ENCODE measurements at regions not wholly inside any gene's neighbourhood (a gene's known extent, or its start where the extent isn't known, plus 50 kb on each side); places are given as distances from the start of the nearest gene placed in this dataset.

GRCh38 chr1:83016354-83016849 lies 982.5 kb downstream of the TTLL7 start:
- DNase-seq: no peak

GRCh38 chr1:83015163-83015562 lies 983.8 kb downstream of the TTLL7 start:
- no peak for DNase-seq

- no peak for DNase-seq
Observed at GRCh38 chr1:83012950-83013349, 986.0 kb downstream of the TTLL7 start.

- no peak for DNase-seq
Observed at GRCh38 chr1:83011265-83011664, 987.7 kb downstream of the TTLL7 start.

- no peak for DNase-seq
Observed at GRCh38 chr1:83006271-83006670, 992.7 kb downstream of the TTLL7 start.

GRCh38 chr1:83000286-83000685 lies 998.6 kb downstream of the TTLL7 start:
- DNase-seq: no peak

- DNase-seq: no peak
Observed at GRCh38 chr1:82995951-82996350, 1003.0 kb downstream of the TTLL7 start.

- no peak for DNase-seq
Observed at GRCh38 chr1:82994616-82995263, 1004.2 kb downstream of the TTLL7 start.

- DNase-seq: no peak
Observed at GRCh38 chr1:82991569-82991968, 1007.4 kb downstream of the TTLL7 start.

GRCh38 chr1:82979593-82980236 lies 1019.2 kb downstream of the TTLL7 start:
- no peak for DNase-seq

GRCh38 chr1:82978461-82979324 lies 1020.2 kb downstream of the TTLL7 start:
- no peak for DNase-seq

- no peak for DNase-seq
Observed at GRCh38 chr1:82972841-82973553, 1025.9 kb downstream of the TTLL7 start.

- no peak for DNase-seq
Observed at GRCh38 chr1:82969340-82969739, 1029.6 kb downstream of the TTLL7 start.

- no peak for DNase-seq
Observed at GRCh38 chr1:82962658-82963057, 1036.3 kb downstream of the TTLL7 start.

GRCh38 chr1:82950606-82951200 lies 1048.2 kb downstream of the TTLL7 start:
- DNase-seq: no peak

- DNase-seq: no peak
Observed at GRCh38 chr1:82948386-82948785, 1050.5 kb downstream of the TTLL7 start.

- DNase-seq: no peak
Observed at GRCh38 chr1:82947278-82947677, 1051.7 kb downstream of the TTLL7 start.

GRCh38 chr1:82946096-82946605 lies 1052.8 kb downstream of the TTLL7 start:
- DNase-seq: no peak

GRCh38 chr1:82944822-82945221 lies 1054.1 kb downstream of the TTLL7 start:
- no peak for DNase-seq

GRCh38 chr1:82934074-82934473 lies 1064.9 kb downstream of the TTLL7 start:
- no peak for DNase-seq

- DNase-seq: no peak
Observed at GRCh38 chr1:82932727-82933126, 1066.2 kb downstream of the TTLL7 start.

GRCh38 chr1:82932207-82932606 lies 1066.7 kb downstream of the TTLL7 start:
- DNase-seq: no peak

All from activated CD4-positive, CD25-positive, alpha-beta regulatory T cell treated with anti-CD3 and anti-CD28 coated beads, Interleukin-2, amount 50 U/mL, for 72 hours (primary cell).